ENCODE measurements at regions not wholly inside any gene's neighbourhood (a gene's known extent, or its start where the extent isn't known, plus 50 kb on each side); places are given as distances from the start of the nearest gene placed in this dataset.

DNA sequence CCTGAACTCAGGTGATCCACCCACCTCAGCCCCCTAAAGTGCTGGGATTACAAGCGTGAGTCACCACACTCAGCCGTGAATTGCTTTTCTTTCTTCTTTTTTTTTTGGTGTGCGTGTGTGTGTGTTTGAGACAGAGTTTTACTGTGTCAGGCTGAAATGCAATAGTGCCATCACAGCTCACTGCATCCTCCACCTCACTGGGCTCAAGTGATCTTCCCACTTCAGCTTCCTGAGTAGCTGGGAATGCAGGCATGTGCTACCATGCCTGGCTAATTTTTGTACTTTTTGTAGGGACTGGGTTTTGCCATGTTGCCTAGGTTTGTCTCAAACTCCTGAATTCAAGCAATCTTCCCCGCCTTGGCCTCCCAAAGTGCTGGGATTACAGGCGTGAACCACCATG lies 113.7 kb upstream of the HAPLN1 start:
- peak overlapping the region; percentile 31 for H3K27ac Mint-ChIP-seq
- TF ChIP-seq CTCF (IDR thresholded peaks at IDR 0.05; ENCODE audit: unreplicated experiment), result no peak
- peaks cover 4% of the 10 kb centered on the region for H3K9me3 Mint-ChIP-seq (ENCODE audit: low read depth)
- DNase-seq (ENCODE audit: low spot score, unreplicated experiment), result no peak
- no peak overlapping the region for H3K4me3 Mint-ChIP-seq (ENCODE audit: low read depth)
- H3K4me1 Mint-ChIP-seq (ENCODE audit: low read depth), result no peaks in the 10 kb centered on the region
- H3K36me3 Mint-ChIP-seq (ENCODE audit: insufficient read depth), result no peaks in the 10 kb centered on the region
- H3K27me3 Mint-ChIP-seq, result peaks cover 3% of the 10 kb centered on the region

GRCh38 chr5:83831834-83832233 lies 111.2 kb upstream of the HAPLN1 start:
- DNase-seq (ENCODE audit: low spot score, unreplicated experiment), result no peak
- no peak overlapping the region for H3K27ac Mint-ChIP-seq
- no peak overlapping the region for H3K4me3 Mint-ChIP-seq (ENCODE audit: low read depth)
- no peaks in the 10 kb centered on the region for H3K27me3 Mint-ChIP-seq
- no peak for TF ChIP-seq CTCF (IDR thresholded peaks at IDR 0.05; ENCODE audit: unreplicated experiment)
- no peaks in the 10 kb centered on the region for H3K36me3 Mint-ChIP-seq (ENCODE audit: insufficient read depth)
- peaks cover 4% of the 10 kb centered on the region for H3K9me3 Mint-ChIP-seq (ENCODE audit: low read depth)
- H3K4me1 Mint-ChIP-seq (ENCODE audit: low read depth), result no peaks in the 10 kb centered on the region

- Mint-ChIP-seq H3K36me3 (ENCODE audit: insufficient read depth) (no peaks in the 10 kb centered on the region), H3K4me1 (ENCODE audit: low read depth) (no peaks in the 10 kb centered on the region), H3K27me3 (no peaks in the 10 kb centered on the region), H3K4me3 (ENCODE audit: low read depth) (no peak overlapping the region), H3K9me3 (ENCODE audit: low read depth) (peaks cover 4% of the 10 kb centered on the region), H3K27ac (no peak overlapping the region)
- TF ChIP-seq CTCF (IDR thresholded peaks at IDR 0.05; ENCODE audit: unreplicated experiment), result no peak
- DNase-seq (ENCODE audit: low spot score, unreplicated experiment), result no peak
Measured at GRCh38 chr5:83827111-83827557, 106.5 kb upstream of the HAPLN1 start.

DNA sequence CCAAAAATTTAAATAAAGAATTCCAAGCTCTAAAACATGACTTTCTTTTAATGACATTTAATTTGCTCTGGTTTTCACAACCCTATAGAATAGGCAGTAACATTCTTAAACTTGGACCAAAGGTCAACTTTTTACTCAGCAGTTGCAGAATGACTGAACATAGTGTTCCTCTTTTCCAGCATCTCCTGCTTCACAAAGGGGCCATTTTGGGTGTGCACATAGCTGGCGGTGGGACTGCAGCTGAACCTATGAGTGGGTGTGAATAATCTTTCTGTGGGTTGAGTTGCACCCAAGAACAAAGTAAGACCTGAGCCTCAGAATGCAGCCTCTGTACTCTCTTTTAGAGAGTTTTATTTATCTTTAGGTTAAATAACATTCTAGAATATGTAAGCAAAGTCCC lies 96.9 kb upstream of the HAPLN1 start:
- H3K9me3 Mint-ChIP-seq (ENCODE audit: low read depth), result peaks cover 14% of the 10 kb centered on the region
- no peak for TF ChIP-seq CTCF (IDR thresholded peaks at IDR 0.05; ENCODE audit: unreplicated experiment)
- no peak overlapping the region for H3K27ac Mint-ChIP-seq
- H3K27me3 Mint-ChIP-seq, result peaks cover 3% of the 10 kb centered on the region
- H3K4me1 Mint-ChIP-seq (ENCODE audit: low read depth), result no peaks in the 10 kb centered on the region
- no peak overlapping the region for H3K4me3 Mint-ChIP-seq (ENCODE audit: low read depth)
- H3K36me3 Mint-ChIP-seq (ENCODE audit: insufficient read depth), result no peaks in the 10 kb centered on the region
- no peak for DNase-seq (ENCODE audit: low spot score, unreplicated experiment)

- no peak overlapping the region for H3K4me3 Mint-ChIP-seq (ENCODE audit: low read depth)
- no peak for TF ChIP-seq CTCF (IDR thresholded peaks at IDR 0.05; ENCODE audit: unreplicated experiment)
- peaks cover 13% of the 10 kb centered on the region for H3K9me3 Mint-ChIP-seq (ENCODE audit: low read depth)
- DNase-seq (ENCODE audit: low spot score, unreplicated experiment), result no peak
- H3K4me1 Mint-ChIP-seq (ENCODE audit: low read depth), result no peaks in the 10 kb centered on the region
- H3K27ac Mint-ChIP-seq, result no peak overlapping the region
- H3K27me3 Mint-ChIP-seq, result peaks cover 3% of the 10 kb centered on the region
- no peaks in the 10 kb centered on the region for H3K36me3 Mint-ChIP-seq (ENCODE audit: insufficient read depth)
Measured at GRCh38 chr5:83815661-83816060, 95.0 kb upstream of the HAPLN1 start.

Data from progenitor cell of endocrine pancreas (in vitro differentiated cells).